Calu3 (cell line): ENCODE measurements at regions not wholly inside any gene's neighbourhood (a gene's known extent, or its start where the extent isn't known, plus 50 kb on each side); places are given as distances from the start of the nearest gene placed in this dataset.

Source experiments
- BruUV-seq: library from RNA; stranded (reverse); fragments of 400-500 nt; replicated peaks from 2 replicates; lab custom pipeline; 2021; lab: Mats Ljungman, UMichigan
- CTCF ChIA-PET: fragments of 300-600 bp; sonication (Branson Sonifier 250); formaldehyde crosslinking; loops from one replicate; lab custom pipeline; 2022; ENCODE audit warnings: antibody characterized with exemption; lab: Charles Lee
- DNase-seq: peaks from one replicate; pipeline ENCODE4 v3.0.0; 2022
- H3K27ac Mint-ChIP-seq: one replicate; pipeline ENCODE4 v1.8.0; 2022; ENCODE audit warnings: mixed read lengths; ENCODE audit not compliant: unreplicated experiment
- H3K27me3 Mint-ChIP-seq: one replicate; pipeline ENCODE4 v1.8.0; 2022; ENCODE audit warnings: mixed read lengths; ENCODE audit not compliant: unreplicated experiment
- H3K36me3 Mint-ChIP-seq: one replicate; pipeline ENCODE4 v1.8.0; 2022; ENCODE audit warnings: mild to moderate bottlenecking, moderate library complexity, mixed read lengths; ENCODE audit not compliant: insufficient read depth, unreplicated experiment
- H3K4me1 Mint-ChIP-seq: one replicate; pipeline ENCODE4 v1.8.0; 2022; ENCODE audit warnings: mild to moderate bottlenecking, low read depth, mixed read lengths; ENCODE audit not compliant: unreplicated experiment
- H3K4me3 Mint-ChIP-seq: one replicate; pipeline ENCODE4 v1.8.0; 2022; ENCODE audit warnings: mild to moderate bottlenecking, low read depth, moderate library complexity, mixed read lengths; ENCODE audit not compliant: unreplicated experiment
- H3K9me3 Mint-ChIP-seq: one replicate; pipeline ENCODE4 v1.8.0; 2022; ENCODE audit warnings: low read depth, mixed read lengths; ENCODE audit not compliant: unreplicated experiment
- CTCF ChIP-seq: fragments of 200-600 bp; IDR thresholded peaks from one replicate; pipeline ENCODE4 v1.8.0; 2022; ENCODE audit warnings: antibody characterized with exemption; ENCODE audit not compliant: unreplicated experiment
- intact Hi-C: fragments of 100-400 bp; cut with micrococcal nuclease; formaldehyde crosslinking; loops from one replicate; pipeline ENCODE4 v1.10.0; 2022; ENCODE audit not compliant: unreplicated experiment

- peaks cover 4% of the 10 kb centered on the region for H3K9me3 Mint-ChIP-seq
Measured at GRCh38 chr1:60950224-60951063, 131.9 kb upstream of the NFIA start.

GRCh38 chr1:60949826-60950197 lies 132.5 kb upstream of the NFIA start:
- no peak overlapping the region for H3K4me3 Mint-ChIP-seq
- BruUV-seq = no TSS peak
- H3K27me3 Mint-ChIP-seq = peaks cover 21% of the 10 kb centered on the region
- no peak for TF ChIP-seq CTCF
- H3K4me1 Mint-ChIP-seq = no peaks in the 10 kb centered on the region
- CTCF ChIA-PET = interaction anchor here (0.7 kb wide), 1 partner anchor 668 kb away, joined by 4 read pairs; no protein-coding TSS in a partner anchor
- no peak overlapping the region for H3K27ac Mint-ChIP-seq
- H3K36me3 Mint-ChIP-seq = no peaks in the 10 kb centered on the region
- intact Hi-C loops = loop anchor here (10.0 kb wide), 1 partner anchor 795 kb away; no protein-coding TSS in a partner anchor
- peaks cover 4% of the 10 kb centered on the region for H3K9me3 Mint-ChIP-seq
- DNase-seq = no peak

More at GRCh38 chr1:60950224-60951063, 131.9 kb upstream of the NFIA start:
- no peak for TF ChIP-seq CTCF
- BruUV-seq = no TSS peak
- Mint-ChIP-seq H3K27ac (no peak overlapping the region), H3K4me3 (no peak overlapping the region), H3K36me3 (no peaks in the 10 kb centered on the region), H3K4me1 (no peaks in the 10 kb centered on the region), H3K27me3 (peaks cover 21% of the 10 kb centered on the region)
- no peak for DNase-seq
- intact Hi-C loops = no loop called here
- CTCF ChIA-PET = no interaction called here

GRCh38 chr1:60949154-60949825 lies 133.1 kb upstream of the NFIA start:
- Mint-ChIP-seq H3K27ac (no peak overlapping the region), H3K9me3 (no peaks in the 10 kb centered on the region), H3K36me3 (no peaks in the 10 kb centered on the region), H3K4me1 (no peaks in the 10 kb centered on the region), H3K27me3 (peaks cover 21% of the 10 kb centered on the region), H3K4me3 (no peak overlapping the region)
- DNase-seq = no peak
- CTCF ChIA-PET = interaction anchor here (0.7 kb wide), 1 partner anchor 668 kb away, joined by 4 read pairs; no protein-coding TSS in a partner anchor
- intact Hi-C loops = loop anchor here (10.0 kb wide), 1 partner anchor 794 kb away; no protein-coding TSS in a partner anchor
- no TSS peak for BruUV-seq
- no peak for TF ChIP-seq CTCF

- BruUV-seq = no TSS peak
- Mint-ChIP-seq H3K27me3 (peaks cover 21% of the 10 kb centered on the region), H3K4me3 (no peak overlapping the region), H3K36me3 (no peaks in the 10 kb centered on the region), H3K9me3 (no peaks in the 10 kb centered on the region), H3K4me1 (peaks cover under 1% of the 10 kb centered on the region), H3K27ac (no peak overlapping the region)
- CTCF ChIA-PET = interaction anchor here (0.5 kb wide), 1 partner anchor 48 kb away, joined by 3 read pairs; no protein-coding TSS in a partner anchor
- intact Hi-C loops = loop anchor here (10.0 kb wide), 1 partner anchor 794 kb away; no protein-coding TSS in a partner anchor
- TF ChIP-seq CTCF = no peak
- no peak for DNase-seq
Measured at GRCh38 chr1:60948486-60948885, 133.9 kb upstream of the NFIA start.
